SIG-M5 treated with dmso at 0.1 percent for 504 hours (cell line): ENCODE measurements at regions not wholly inside any gene's neighbourhood (a gene's known extent, or its start where the extent isn't known, plus 50 kb on each side); places are given as distances from the start of the nearest gene placed in this dataset.

ENCODE experiments used
- DNase-seq: peaks from one replicate; lab custom pipeline; 2025; ENCODE audit not compliant: unreplicated experiment; lab: John Stamatoyannopoulos, UW

DNA sequence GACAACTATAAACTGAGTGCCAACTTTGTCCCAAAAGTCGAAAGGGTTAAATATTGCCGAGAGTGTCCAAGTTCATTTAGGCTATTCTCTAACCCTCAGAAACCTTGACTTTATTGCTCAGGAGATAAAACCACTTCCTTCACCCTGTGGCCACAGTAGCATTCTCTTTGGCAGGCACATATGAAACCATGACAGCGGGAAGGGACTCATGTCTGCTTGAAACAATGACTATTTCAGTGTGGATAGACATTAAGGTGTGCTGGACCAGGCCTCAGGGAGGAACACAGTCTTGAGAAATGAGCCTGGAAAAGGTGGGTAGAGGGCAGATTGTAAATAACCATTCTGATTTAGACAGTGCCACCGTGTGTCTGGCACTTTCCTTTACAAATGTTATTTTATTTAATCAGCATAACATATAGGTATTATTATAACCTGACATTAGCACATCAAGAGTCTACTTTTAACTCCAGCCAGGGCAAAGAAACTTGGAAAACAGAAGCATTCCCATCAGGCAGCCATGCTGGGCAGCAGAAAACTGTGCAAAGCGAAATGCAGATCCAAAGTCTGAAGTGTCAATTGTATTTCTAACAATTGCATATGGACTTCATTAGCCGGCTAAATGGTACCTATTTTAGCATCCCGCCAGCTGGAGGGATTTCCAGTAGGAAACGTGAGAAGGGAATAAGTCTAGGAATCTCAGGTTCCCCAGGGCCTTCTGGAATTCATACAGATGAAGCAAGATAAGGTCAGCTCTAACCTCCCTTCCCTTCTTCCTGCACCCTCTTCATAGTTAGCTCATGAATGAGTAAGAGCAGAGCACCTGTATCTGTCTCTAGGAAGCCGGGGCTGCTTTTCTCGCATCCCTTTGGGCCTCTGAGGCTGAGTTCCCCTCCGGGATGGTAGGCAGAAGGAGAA lies 212.8 kb upstream of the ELAC2 start:
- peak; percentile 1 for DNase-seq

GRCh38 chr17:13228225-13228624 lies 210.4 kb upstream of the ELAC2 start:
- DNase-seq = no peak

GRCh38 chr17:13222975-13223374 lies 205.1 kb upstream of the ELAC2 start:
- DNase-seq = no peak

DNA sequence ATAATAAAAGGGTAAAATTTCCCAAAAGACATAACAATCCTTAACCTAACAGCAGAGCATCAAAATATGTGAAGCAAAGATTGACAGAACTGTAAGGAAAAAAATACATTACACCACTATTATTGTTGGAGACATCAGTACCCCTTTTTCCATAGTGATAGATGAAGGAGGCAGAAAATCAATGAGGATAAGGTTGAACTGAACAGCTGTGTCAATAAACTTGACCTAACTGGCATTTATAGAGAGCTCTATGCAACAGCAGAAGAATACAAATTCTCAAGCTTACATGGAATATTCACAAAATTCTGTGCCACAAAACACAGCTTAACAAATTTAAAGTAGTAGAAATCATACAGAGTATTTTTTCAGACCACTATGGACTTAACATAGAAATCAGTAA lies 195.0 kb upstream of the ELAC2 start:
- no peak for DNase-seq

DNA sequence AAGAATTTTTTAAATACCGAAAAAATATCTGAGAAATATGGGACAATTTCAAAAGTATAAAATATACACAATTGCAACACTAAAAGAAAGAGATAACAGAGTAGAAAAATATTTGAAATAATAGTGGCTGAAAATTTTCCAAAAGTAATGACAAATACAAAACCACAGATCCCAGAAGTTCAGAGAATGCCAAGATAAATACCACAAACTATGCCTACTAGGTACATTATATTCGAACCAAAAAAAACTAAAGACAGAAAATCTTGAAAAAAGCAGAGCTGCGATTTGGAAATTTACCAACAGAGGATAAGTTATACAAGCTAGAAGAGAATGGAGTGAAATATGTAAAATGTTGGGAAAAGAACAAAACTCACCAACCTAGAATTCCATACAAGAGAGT lies 191.3 kb upstream of the ELAC2 start:
- no peak for DNase-seq

- no peak for DNase-seq
Observed at GRCh38 chr17:13204607-13205237, 186.9 kb upstream of the ELAC2 start.

GRCh38 chr17:13202835-13203234 lies 185.0 kb upstream of the ELAC2 start:
- DNase-seq = no peak

DNA sequence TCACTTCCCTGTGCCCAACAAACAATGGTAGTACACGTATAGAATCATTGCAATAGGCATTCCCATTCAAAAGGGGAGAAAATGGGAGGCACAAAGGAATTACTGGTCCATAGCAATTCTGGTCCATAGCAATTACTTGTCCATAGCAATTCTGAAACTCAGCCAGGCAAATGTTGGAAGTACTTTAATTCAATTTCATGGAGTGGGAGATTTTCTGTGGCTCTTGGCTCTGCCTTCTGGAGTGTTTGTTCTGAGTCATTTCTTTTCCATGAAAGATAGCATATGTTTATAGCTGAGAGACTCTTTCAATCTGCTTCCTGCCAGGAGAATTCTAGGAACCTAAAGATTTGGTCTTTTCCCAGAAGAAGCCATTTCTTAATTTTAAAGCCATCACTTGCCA lies 182.8 kb upstream of the ELAC2 start:
- DNase-seq = no peak

DNA sequence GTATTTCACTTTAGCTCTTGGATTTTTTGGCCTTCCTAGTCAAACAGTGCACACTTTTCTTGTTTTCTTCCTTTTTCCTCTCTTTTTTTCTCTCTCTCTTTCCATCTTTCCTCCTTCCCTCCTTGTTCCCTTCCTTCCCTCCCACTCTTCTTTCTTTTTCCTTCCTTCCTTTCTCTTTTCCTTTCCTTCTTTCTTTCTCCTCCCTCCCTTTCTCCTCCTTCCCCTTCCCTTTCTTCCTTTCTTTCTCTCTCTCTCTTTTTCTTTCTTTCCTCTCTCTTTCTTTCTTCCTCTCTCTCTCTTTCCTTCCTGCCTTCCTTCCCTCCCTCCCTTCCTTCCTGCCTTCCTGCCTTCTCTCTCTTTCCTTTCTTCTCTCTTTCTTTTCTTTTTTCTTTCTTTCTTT lies 181.6 kb upstream of the ELAC2 start:
- DNase-seq = no peak

DNA sequence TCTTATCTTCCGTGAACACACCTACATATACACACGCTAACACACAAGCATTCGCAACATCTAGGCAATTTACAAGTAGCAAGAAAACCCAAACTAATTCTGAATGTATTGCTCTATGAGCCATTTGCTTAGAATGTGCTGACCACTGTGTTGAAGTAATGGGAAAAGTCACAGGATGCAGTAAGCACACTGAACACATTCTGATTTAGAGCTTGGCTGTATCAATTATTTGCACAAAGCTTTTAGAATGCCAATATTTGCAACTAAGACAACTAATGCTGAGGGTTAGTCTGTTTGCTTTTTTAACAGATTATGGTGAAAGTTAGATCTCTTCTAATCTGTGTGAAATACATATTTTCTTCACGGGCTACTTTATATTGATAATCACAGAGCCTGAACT lies 179.8 kb upstream of the ELAC2 start:
- DNase-seq = no peak

GRCh38 chr17:13194887-13195286 lies 177.1 kb upstream of the ELAC2 start:
- no peak for DNase-seq

DNA sequence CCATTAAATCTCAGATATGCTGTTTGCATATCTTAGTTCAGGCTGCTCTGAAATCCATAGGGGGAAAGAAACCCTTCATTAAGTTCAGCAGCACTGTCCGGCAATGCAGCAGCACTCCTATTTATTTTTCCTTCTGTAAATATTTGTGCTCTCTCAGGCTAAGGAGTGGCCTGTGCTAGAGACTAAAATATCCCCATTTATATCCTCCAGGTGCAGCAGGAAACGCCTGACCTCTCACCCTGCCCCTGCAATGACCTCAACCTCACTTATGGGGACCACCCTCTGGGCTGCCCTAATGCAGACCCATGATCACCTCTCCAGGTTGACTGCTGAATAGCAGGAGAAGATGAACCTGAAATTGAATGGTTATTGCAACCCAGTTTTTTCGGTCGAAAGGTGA lies 165.0 kb upstream of the ELAC2 start:
- DNase-seq = peak; percentile 39

- no peak for DNase-seq
Observed at GRCh38 chr17:13182450-13182849, 164.6 kb upstream of the ELAC2 start.

- DNase-seq = no peak
Observed at GRCh38 chr17:13181683-13182082, 163.9 kb upstream of the ELAC2 start.

GRCh38 chr17:13176436-13176835 lies 158.6 kb upstream of the ELAC2 start:
- DNase-seq = no peak

DNA sequence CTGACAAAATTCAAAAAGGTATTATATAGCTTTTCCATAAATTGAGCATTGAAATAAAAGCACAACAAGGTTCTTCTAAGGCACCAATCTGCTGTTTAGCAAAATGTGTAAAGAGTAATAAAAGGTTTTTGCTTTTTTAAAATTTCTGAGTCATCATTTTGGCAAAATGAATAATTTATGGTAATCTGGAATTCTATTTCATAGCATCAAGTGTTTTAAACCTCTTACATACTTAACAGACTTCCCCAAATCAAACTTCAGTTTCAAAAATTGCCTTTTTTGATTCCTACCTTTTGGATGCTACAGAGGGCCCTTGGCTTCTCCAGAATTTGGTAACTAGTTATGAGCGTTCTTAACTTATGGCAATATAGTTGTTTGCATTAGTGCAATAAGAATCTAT lies 154.0 kb upstream of the ELAC2 start:
- no peak for DNase-seq

DNA sequence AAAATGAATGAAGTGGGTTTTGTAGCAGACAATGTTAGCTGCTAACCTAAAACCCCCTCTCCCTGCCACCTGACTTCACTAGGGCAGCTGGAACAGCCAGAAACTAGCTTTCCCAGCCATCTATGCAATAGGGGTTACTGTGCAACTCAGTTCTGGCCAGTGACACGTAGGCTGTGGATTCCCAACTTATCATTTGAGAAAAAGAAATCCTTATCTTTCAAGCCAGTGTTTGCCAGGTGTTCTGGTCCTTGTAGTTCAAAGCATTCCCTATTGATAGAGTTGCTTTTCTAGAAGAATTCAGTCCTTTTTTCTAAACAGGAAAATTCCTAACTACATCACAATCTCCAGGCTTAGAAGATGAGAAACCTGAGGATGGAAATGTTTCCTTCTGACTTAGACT lies 144.5 kb upstream of the ELAC2 start:
- DNase-seq = no peak

DNA sequence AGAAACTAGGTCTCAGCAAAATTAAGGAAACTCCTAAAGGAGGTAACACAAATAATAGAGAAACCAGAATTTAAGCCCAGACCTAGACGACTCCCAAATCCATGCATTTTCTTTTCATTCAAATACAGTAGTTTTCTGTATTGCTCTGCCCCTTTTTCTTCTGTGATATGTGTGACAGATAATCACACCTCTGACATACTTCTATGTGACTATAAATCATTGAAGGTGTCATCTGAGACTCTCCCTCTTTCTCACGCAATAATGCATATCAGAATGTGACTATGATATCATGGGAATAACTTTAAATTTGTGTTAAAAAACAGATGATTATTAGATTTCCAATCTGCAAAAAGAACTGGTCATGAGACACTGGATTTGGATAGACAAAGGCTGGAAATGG lies 143.0 kb upstream of the ELAC2 start:
- no peak for DNase-seq

GRCh38 chr17:13160296-13160695 lies 142.5 kb upstream of the ELAC2 start:
- DNase-seq = no peak

DNA sequence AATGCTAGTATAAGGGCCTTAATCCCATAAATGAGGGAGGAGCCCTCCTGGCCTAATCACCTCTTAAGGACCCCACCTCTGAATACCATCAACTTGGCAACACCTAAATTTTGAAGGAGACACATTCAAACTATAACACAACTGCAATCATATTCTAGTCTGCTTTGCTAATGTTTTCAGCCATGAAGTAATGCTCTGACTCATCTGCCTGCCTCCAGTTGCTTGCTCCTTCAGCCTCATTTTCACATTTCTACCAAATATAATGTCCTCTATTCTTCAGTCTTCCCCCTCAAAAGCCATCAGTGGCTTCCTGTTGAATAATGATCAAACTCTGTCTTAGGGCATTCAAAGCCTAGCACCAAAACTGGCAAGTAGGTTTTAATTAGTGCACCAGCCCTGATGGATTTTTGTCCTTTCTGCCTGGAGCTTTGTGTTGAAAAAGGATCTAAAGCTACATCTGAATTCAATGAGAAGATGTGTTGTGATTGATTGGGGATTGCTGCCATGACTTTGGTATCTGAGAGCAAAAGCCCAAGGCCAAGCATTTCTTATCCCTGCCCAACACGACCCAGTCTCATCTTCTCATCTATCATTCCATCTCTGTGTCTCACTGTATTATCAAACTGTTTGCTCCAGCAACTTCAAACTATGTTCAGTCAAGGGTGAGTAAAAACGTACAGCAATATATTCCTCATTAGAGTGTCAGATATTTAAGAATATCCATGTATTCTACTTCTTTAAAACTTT lies 140.8 kb upstream of the ELAC2 start:
- no peak for DNase-seq

- DNase-seq = no peak
Observed at GRCh38 chr17:13157656-13158055, 139.8 kb upstream of the ELAC2 start.

- DNase-seq = no peak
Observed at GRCh38 chr17:13154930-13155329, 137.1 kb upstream of the ELAC2 start.
